Hepatocyte (in vitro differentiated cells): ENCODE measurements at regions not wholly inside any gene's neighbourhood (a gene's known extent, or its start where the extent isn't known, plus 50 kb on each side); places are given as distances from the start of the nearest gene placed in this dataset.

ENCODE experiments used
- DNase-seq: peaks from one replicate; pipeline ENCODE4 v3.0.0-alpha.2; 2016; ENCODE audit warnings: low spot score
- H2AFZ ChIP-seq: fragments of 200-600 bp; sonication (generic); 2 replicates; pipeline ENCODE4 v1.6.0; 2016; ENCODE audit warnings: antibody characterized with exemption, mild to moderate bottlenecking
- H3K27ac ChIP-seq: fragments of 200-600 bp; sonication (generic); 2 replicates; pipeline ENCODE4 v1.5.1; 2016; ENCODE audit warnings: mild to moderate bottlenecking
- H3K27me3 ChIP-seq: fragments of 200-600 bp; sonication (generic); 2 replicates; pipeline ENCODE4 v1.6.1; 2016
- H3K36me3 ChIP-seq: fragments of 200-600 bp; sonication (generic); replicated peaks from 2 replicates; pipeline ENCODE4 v1.5.1; 2016; ENCODE audit warnings: low read depth; ENCODE audit not compliant: insufficient read depth
- H3K4me1 ChIP-seq: fragments of 200-600 bp; sonication (generic); 2 replicates; pipeline ENCODE4 v1.5.1; 2016; ENCODE audit warnings: mild to moderate bottlenecking, moderate library complexity; ENCODE audit not compliant: insufficient read depth
- H3K4me2 ChIP-seq: fragments of 200-600 bp; sonication (generic); 2 replicates; pipeline ENCODE4 v1.6.0; 2016
- H3K4me3 ChIP-seq: fragments of 200-600 bp; sonication (generic); 2 replicates; pipeline ENCODE4 v1.5.1; 2016; ENCODE audit warnings: mild to moderate bottlenecking
- H3K79me2 ChIP-seq: fragments of 200-600 bp; sonication (generic); 2 replicates; pipeline ENCODE4 v1.6.0; 2017; ENCODE audit warnings: mild to moderate bottlenecking
- H3K9me2 ChIP-seq: fragments of 200-600 bp; sonication (generic); replicated peaks from 2 replicates; pipeline ENCODE4 v1.6.0; 2017; ENCODE audit warnings: mild to moderate bottlenecking; ENCODE audit not compliant: insufficient read depth
- H3K9me3 ChIP-seq: fragments of 200-600 bp; sonication (generic); 2 replicates; pipeline ENCODE4 v1.5.1; 2016; ENCODE audit warnings: low read depth, mild to moderate bottlenecking
- H4K20me1 ChIP-seq: fragments of 200-600 bp; sonication (generic); 2 replicates; pipeline ENCODE4 v1.6.0; 2016; ENCODE audit warnings: mild to moderate bottlenecking; ENCODE audit not compliant: insufficient read depth, poor library complexity, severe bottlenecking
- CTCF ChIP-seq: fragments of 200-600 bp; sonication (generic); IDR thresholded peaks from 2 replicates; pipeline ENCODE4 v1.5.1; 2016; ENCODE audit warnings: antibody characterized with exemption, mild to moderate bottlenecking; ENCODE audit not compliant: poor library complexity
- EZH2 ChIP-seq: fragments of 200-600 bp; sonication (generic); IDR thresholded peaks from 2 replicates; pipeline ENCODE4 v1.6.1; 2016; ENCODE audit warnings: antibody characterized with exemption, mild to moderate bottlenecking, borderline replicate concordance
- EZH2phosphoT487 ChIP-seq: fragments of 200-600 bp; sonication (generic); IDR thresholded peaks from one replicate; pipeline ENCODE4 v1.6.1; 2018; ENCODE audit warnings: antibody characterized with exemption, mild to moderate bottlenecking, low read depth, moderate library complexity; ENCODE audit not compliant: unreplicated experiment, severe bottlenecking
- WGBS: methylation state at CpG from one replicate; pipeline ENCODE4 v1.1.6; 2016; ENCODE audit warnings: low lambda C conversion rate; ENCODE audit errors: missing lambda C conversion rate; 5-methylcytosine and 5-hydroxymethylcytosine counted together

- no peak overlapping the region for H3K4me3 ChIP-seq
- H3K4me1 ChIP-seq: peaks cover 6% of the 10 kb centered on the region
- WGBS: 94% methylated on average over 4 of the region's 4 CpGs
Observed at GRCh38 chr18:49677081-49677480, 115.2 kb downstream of the LIPG start.

GRCh38 chr18:49673281-49673680, 111.4 kb downstream of the LIPG start:
- Histone ChIP-seq H3K36me3 (no peaks in the 10 kb centered on the region), H3K79me2 (no peaks in the 10 kb centered on the region), H3K27me3 (no peaks in the 10 kb centered on the region), H3K4me2 (no peak overlapping the region), H4K20me1 (no peaks in the 10 kb centered on the region), H3K4me3 (no peak overlapping the region), H3K9me3 (no peaks in the 10 kb centered on the region), H3K9me2 (no peaks in the 10 kb centered on the region), H2AFZ (no peak overlapping the region), H3K4me1 (peaks cover 13% of the 10 kb centered on the region), H3K27ac (no peak overlapping the region)
- 87% methylated on average over 5 of the region's 5 CpGs for WGBS
- TF ChIP-seq EZH2 (no peak), CTCF (no peak), EZH2phosphoT487 (no peak)
- no peak for DNase-seq

More at GRCh38 chr18:49677081-49677480, 115.2 kb downstream of the LIPG start:
- TF ChIP-seq EZH2phosphoT487 (no peak), CTCF (no peak), EZH2 (no peak)
- Histone ChIP-seq H3K27ac (no peak overlapping the region), H3K27me3 (no peaks in the 10 kb centered on the region), H3K9me3 (no peaks in the 10 kb centered on the region), H3K79me2 (no peaks in the 10 kb centered on the region), H3K4me2 (no peak overlapping the region), H3K9me2 (no peaks in the 10 kb centered on the region), H3K36me3 (no peaks in the 10 kb centered on the region), H2AFZ (no peak overlapping the region), H4K20me1 (no peaks in the 10 kb centered on the region)
- no peak for DNase-seq

GRCh38 chr18:49672853-49673252, 111.0 kb downstream of the LIPG start:
- no peaks in the 10 kb centered on the region for H3K9me3 ChIP-seq
- no peaks in the 10 kb centered on the region for H3K79me2 ChIP-seq
- H3K4me2 ChIP-seq: no peak overlapping the region
- H3K27me3 ChIP-seq: no peaks in the 10 kb centered on the region
- H4K20me1 ChIP-seq: no peaks in the 10 kb centered on the region
- peaks cover 12% of the 10 kb centered on the region for H3K4me1 ChIP-seq
- no peak overlapping the region for H3K4me3 ChIP-seq
- H3K27ac ChIP-seq: no peak overlapping the region
- H2AFZ ChIP-seq: no peak overlapping the region
- no peaks in the 10 kb centered on the region for H3K9me2 ChIP-seq
- no peak for DNase-seq
- WGBS: 97% methylated on average over 1 of the region's 1 CpG
- TF ChIP-seq EZH2phosphoT487: no peak
- TF ChIP-seq EZH2: no peak
- no peak for TF ChIP-seq CTCF
- H3K36me3 ChIP-seq: no peaks in the 10 kb centered on the region

GRCh38 chr18:49669403-49669802, 107.5 kb downstream of the LIPG start:
- TF ChIP-seq EZH2phosphoT487 (no peak), CTCF (no peak), EZH2 (no peak)
- peaks cover 22% of the 10 kb centered on the region for H3K4me1 ChIP-seq
- no peak for DNase-seq
- no peaks in the 10 kb centered on the region for H3K79me2 ChIP-seq
- no peaks in the 10 kb centered on the region for H3K9me2 ChIP-seq
- H3K9me3 ChIP-seq: no peaks in the 10 kb centered on the region
- peak overlapping the region; percentile 45 for H3K27ac ChIP-seq
- WGBS: 91% methylated on average over 5 of the region's 5 CpGs
- H3K36me3 ChIP-seq: no peaks in the 10 kb centered on the region
- H3K4me3 ChIP-seq: no peak overlapping the region
- no peaks in the 10 kb centered on the region for H4K20me1 ChIP-seq
- no peak overlapping the region for H3K4me2 ChIP-seq
- no peak overlapping the region for H2AFZ ChIP-seq
- H3K27me3 ChIP-seq: no peaks in the 10 kb centered on the region
